ENCODE measurements at regions not wholly inside any gene's neighbourhood (a gene's known extent, or its start where the extent isn't known, plus 50 kb on each side); places are given as distances from the start of the nearest gene placed in this dataset.

DNA sequence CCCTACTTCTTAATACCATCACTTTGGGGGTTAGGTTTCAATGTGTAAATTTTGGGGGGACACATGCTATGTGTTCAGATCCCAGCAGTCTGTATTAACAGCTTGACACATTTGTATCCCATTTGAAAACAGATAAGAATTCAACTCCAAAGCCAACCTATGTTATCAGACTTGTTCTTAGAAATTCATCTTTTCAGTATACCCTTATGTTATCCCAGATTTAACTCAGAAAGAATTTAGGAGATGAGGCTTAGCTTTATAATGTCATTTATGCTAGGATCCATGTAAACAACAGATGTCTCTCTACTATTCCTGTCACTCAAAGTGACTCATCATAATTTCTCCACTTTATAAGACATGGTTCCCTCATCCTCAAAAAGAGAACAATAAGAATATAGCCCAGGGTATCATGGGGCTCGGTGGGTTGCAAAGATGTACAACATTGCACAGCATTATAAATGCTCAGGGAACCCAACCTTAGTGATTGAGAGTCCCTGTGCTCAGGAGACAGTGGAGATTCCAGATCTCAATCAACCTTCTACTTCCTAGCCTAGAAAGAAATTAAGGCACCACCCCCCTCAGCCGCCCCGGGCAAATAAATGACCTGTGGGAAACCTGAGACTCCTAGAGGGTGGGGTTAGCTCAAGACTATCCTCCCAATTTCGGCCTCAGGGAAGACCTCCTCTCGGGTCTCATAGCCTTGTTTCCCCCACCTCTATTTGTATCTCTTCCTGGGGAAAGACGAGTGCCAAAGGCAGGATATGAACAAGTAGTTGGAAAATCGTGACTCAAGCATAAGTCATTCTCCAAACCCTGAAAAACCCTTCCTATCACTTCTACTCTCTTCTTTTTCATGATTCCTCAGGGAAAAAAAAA is 265.1 kb upstream of the CAMK1G start:
- POLR2A ChIA-PET, result no interaction called here
- CTCF ChIA-PET, result interaction anchor here (0.7 to 1.9 kb wide), 2 partner anchors 18 to 111 kb away, joined by 3 to 4 read pairs; no protein-coding TSS in a partner anchor
- TF ChIP-seq, protein P1, sequence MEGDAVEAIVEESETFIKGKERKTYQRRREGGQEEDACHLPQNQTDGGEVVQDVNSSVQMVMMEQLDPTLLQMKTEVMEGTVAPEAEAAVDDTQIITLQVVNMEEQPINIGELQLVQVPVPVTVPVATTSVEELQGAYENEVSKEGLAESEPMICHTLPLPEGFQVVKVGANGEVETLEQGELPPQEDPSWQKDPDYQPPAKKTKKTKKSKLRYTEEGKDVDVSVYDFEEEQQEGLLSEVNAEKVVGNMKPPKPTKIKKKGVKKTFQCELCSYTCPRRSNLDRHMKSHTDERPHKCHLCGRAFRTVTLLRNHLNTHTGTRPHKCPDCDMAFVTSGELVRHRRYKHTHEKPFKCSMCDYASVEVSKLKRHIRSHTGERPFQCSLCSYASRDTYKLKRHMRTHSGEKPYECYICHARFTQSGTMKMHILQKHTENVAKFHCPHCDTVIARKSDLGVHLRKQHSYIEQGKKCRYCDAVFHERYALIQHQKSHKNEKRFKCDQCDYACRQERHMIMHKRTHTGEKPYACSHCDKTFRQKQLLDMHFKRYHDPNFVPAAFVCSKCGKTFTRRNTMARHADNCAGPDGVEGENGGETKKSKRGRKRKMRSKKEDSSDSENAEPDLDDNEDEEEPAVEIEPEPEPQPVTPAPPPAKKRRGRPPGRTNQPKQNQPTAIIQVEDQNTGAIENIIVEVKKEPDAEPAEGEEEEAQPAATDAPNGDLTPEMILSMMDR (IDR thresholded peaks at IDR 0.05; ENCODE audit: insufficient read depth, low read length, missing control alignments), result no peak
- no peak for DNase-seq (ENCODE audit: low read depth, low spot score)
- no peak overlapping the region for H3K4me3 ChIP-seq (ENCODE audit: low read depth, low read length)

DNA sequence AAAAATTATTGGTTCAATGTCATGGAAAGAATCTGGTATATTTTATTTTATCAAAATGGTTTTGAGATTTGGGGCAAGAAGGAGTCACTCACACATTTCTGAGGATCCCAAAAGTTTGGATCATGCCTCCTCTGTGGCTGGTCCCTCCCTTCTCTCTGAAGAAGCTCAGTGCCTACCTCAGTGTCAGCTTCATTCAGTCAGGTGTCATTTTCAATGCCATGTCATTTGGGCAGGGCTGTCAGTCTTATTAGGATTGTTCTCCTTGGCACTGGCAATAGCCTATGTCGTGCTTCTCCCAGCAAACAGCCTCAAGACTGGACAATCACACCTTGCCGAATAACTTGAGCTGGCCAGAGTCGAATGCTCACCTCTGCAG is 264.5 kb upstream of the CAMK1G start:
- POLR2A ChIA-PET, result no interaction called here
- TF ChIP-seq, protein P1 (IDR thresholded peaks at IDR 0.05; ENCODE audit: insufficient read depth, low read length, missing control alignments), result no peak
- H3K4me3 ChIP-seq (ENCODE audit: low read depth, low read length), result no peak overlapping the region
- no peak for DNase-seq (ENCODE audit: low read depth, low spot score)
- CTCF ChIA-PET, result interaction anchor here (1.1 to 1.9 kb wide), 3 partner anchors 16 to 116 kb away, joined by 3 to 4 read pairs (median 4); no protein-coding TSS in a partner anchor

DNA sequence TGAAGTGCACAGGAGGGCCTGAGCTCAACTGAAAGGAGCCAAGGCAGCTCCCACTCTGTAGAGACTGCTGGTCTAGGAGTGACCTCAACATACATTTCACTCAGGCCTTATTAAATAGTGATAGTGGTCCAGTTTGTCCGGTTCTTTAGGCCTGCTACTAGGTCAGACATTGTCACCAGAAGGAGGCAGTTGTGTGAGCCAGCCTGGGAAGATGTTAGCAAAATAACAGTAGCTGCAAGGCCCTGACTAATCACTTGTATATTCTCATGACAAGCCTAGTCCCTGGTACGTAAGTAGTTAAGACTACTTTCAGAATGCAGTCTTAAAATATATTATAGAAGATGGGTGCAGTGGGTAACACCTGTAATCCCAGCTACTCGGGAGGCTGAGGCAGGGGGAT is 264.0 kb upstream of the CAMK1G start:
- no peak for DNase-seq (ENCODE audit: low read depth, low spot score)
- ChIA-PET CTCF (interaction anchor here (1.1 to 2.2 kb wide), 6 partner anchors 11 to 194 kb away, joined by 3 to 5 read pairs (median 4); no protein-coding TSS in a partner anchor), POLR2A (no interaction called here)
- TF ChIP-seq, protein P1 (IDR thresholded peaks at IDR 0.05; ENCODE audit: insufficient read depth, low read length, missing control alignments), result no peak
- no peak overlapping the region for H3K4me3 ChIP-seq (ENCODE audit: low read depth, low read length)

DNA sequence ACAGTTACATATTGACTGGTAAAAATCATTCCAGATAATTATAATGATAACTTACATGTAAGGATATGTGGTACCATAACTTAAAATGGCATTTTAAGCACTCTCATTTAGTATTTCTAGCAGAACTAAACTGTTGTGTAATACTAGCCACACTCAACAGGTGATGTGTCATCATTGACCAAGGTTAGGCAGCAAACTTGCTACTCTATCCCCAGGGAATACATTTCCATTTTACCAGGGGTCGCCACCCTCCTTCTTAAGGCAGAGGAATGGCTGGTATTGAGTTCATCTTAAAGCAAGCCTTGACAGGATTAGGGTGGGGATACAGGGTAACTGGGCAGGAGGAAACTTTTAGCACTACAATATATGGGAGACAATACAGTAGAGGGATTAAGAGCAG is 259.8 kb upstream of the CAMK1G start:
- POLR2A ChIA-PET, result no interaction called here
- TF ChIP-seq, protein P1 (IDR thresholded peaks at IDR 0.05; ENCODE audit: insufficient read depth, low read length, missing control alignments), result no peak
- H3K4me3 ChIP-seq (ENCODE audit: low read depth, low read length), result no peak overlapping the region
- CTCF ChIA-PET, result interaction anchor here (0.6 to 3.2 kb wide), 2 partner anchors 11 to 552 kb away, joined by 3 to 20 read pairs; no protein-coding TSS in a partner anchor
- DNase-seq (ENCODE audit: low read depth, low spot score), result no peak

DNA sequence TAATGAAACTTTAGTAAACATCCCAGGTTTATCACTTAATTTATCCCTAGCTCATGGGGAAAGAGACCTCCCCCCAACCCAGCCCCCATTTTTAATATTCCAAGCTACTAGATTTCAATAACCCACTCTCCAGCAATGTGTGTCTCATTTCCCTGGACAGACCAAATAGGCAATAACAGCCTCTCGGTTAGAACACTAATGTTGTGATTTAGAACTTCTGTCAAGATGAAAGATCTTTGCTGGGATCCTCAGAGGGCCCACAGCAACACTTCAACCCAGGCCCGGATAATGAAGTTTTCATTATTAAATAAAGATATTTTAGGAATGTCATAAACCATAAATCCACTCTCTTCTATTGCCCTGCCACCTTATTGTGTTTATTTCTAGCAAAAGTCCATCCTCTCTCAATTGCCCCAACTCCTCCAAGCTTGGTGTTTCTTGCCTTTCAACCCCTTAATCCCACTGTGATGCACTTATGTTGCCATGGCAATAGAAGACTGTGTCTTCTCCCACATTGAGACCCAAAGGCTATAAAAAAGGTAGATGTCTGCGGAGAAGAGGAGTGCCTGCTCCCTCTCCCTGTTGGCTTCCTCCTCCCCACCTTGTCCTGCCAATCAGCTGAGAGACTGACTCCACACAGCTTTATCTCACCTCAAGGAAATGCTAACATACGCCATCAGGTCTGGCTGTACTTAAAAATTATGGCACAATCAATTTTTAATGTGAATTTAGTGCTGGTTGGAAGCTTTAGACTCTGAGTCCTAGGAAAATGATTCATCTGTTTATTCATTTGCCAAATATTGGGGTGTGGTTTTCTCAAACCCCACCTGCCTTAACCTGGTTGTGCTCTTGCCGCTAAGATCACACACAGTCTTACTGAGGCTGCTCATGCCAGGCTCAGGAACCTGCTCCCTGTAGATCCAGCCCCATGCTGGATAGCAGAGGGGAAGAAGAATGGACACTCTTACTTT is 258.3 kb upstream of the CAMK1G start:
- ChIA-PET POLR2A (interaction anchor here (0.5 kb wide), 1 partner anchor 1125 kb away, joined by 4 read pairs; no protein-coding TSS in a partner anchor), CTCF (interaction anchor here (1.2 to 4.5 kb wide), 3 partner anchors 10 to 76 kb away, joined by 6 to 27 read pairs (median 20); no protein-coding TSS in a partner anchor)
- TF ChIP-seq, protein P1 (IDR thresholded peaks at IDR 0.05; ENCODE audit: insufficient read depth, low read length, missing control alignments), result no peak
- no peak for DNase-seq (ENCODE audit: low read depth, low spot score)
- no peak overlapping the region for H3K4me3 ChIP-seq (ENCODE audit: low read depth, low read length)

All from AG04449 (cell line).